H1 (cell line): ENCODE measurements at regions not wholly inside any gene's neighbourhood (a gene's known extent, or its start where the extent isn't known, plus 50 kb on each side); places are given as distances from the start of the nearest gene placed in this dataset.
A peak's percentile ranks its signal among the peaks of the same experiment; 100 is the strongest.

Experiments used
- CTCF ChIA-PET: fragments of 300-600 bp; sonication (Branson Sonifier 250); formaldehyde crosslinking; loops from one replicate; lab custom pipeline; 2021; ENCODE audit not compliant: partially characterized antibody; lab: Charles Lee
- POLR2A ChIA-PET: fragments of 300-600 bp; sonication (Branson Sonifier 250); formaldehyde crosslinking; loops from one replicate; lab custom pipeline; 2021; ENCODE audit warnings: inconsistent platforms; ENCODE audit not compliant: partially characterized antibody; lab: Charles Lee
- DNase-seq, 2 experiments: peaks; one replicate each; pipeline versions ENCODE4 v3.0.0 to v3.0.0-alpha.2; 2010 to 2022; ENCODE audit warnings: low spot score in 2 of 2, low read depth in 1 of 2, mixed read lengths in 1 of 2
- FAIRE-seq: peaks from 2 replicates; lab custom pipeline; 2011; peaks lifted over from hg19 to GRCh38; lab: Jason Lieb, UNC
- H2AFZ ChIP-seq: 2 replicates; pipeline ENCODE4 v1.8.1; 2012; ENCODE audit warnings: low read length, inconsistent platforms
- H2AK5ac ChIP-seq: 2 replicates; pipeline ENCODE4 v1.6.1; 2013; ENCODE audit warnings: low read depth, low read length
- H2BK120ac ChIP-seq: replicated peaks from 2 replicates; pipeline ENCODE3; 2013; ENCODE audit warnings: low read depth, low read length, inconsistent platforms
- H2BK12ac ChIP-seq: 2 replicates; pipeline ENCODE4 v1.6.1; 2013; ENCODE audit warnings: low read depth, low read length
- H2BK15ac ChIP-seq: 2 replicates; pipeline ENCODE4 v1.6.1; 2013; ENCODE audit warnings: low read length
- H2BK20ac ChIP-seq: 2 replicates; pipeline ENCODE4 v1.6.1; 2013; ENCODE audit warnings: low read length
- H2BK5ac ChIP-seq: 2 replicates; pipeline ENCODE4 v1.6.1; 2013; ENCODE audit warnings: low read depth, low read length
- H3K14ac ChIP-seq: 2 replicates; pipeline ENCODE4 v1.6.1; 2013; ENCODE audit warnings: inconsistent platforms; ENCODE audit not compliant: insufficient read length
- H3K18ac ChIP-seq: 2 replicates; pipeline ENCODE4 v1.6.1; 2013; ENCODE audit warnings: low read length; ENCODE audit errors: extremely low read depth
- H3K23ac ChIP-seq: 2 replicates; pipeline ENCODE4 v1.6.1; 2013; ENCODE audit warnings: inconsistent platforms; ENCODE audit not compliant: insufficient read length
- H3K23me2 ChIP-seq: 2 replicates; pipeline ENCODE4 v1.6.1; 2013; ENCODE audit warnings: low read depth, low read length
- H3K27ac ChIP-seq: 2 replicates; pipeline ENCODE4 v1.6.1; 2011; ENCODE audit warnings: low read depth, low read length, inconsistent platforms
- H3K27me3 ChIP-seq, 4 experiments: replicated peaks in 1 of 4; 1 replicate in 1 of 4; 2 replicates in 3 of 4; pipeline versions ENCODE4 v1.6.1 to v1.8.1; 2011 to 2013; ENCODE audit warnings: low read length in 3 of 4, mild to moderate bottlenecking in 3 of 4, inconsistent platforms in 2 of 4, mixed read lengths in 2 of 4, moderate library complexity in 1 of 4; ENCODE audit not compliant: control insufficient read depth in 3 of 4, insufficient read depth in 3 of 4; ENCODE audit errors: extremely low read depth in 1 of 4
- H3K36me3 ChIP-seq, 4 experiments: 2 replicates each; pipeline versions ENCODE4 v1.6.1 to v1.8.1; 2011 to 2013; ENCODE audit warnings: mild to moderate bottlenecking in 4 of 4, low read length in 3 of 4, moderate library complexity in 2 of 4, control low read depth in 1 of 4, inconsistent platforms in 1 of 4; ENCODE audit not compliant: insufficient read depth in 4 of 4, control insufficient read depth in 2 of 4
- H3K4ac ChIP-seq: replicated peaks from 2 replicates; pipeline ENCODE3; 2013; ENCODE audit warnings: low read length, low read depth, mixed read lengths, inconsistent platforms; ENCODE audit not compliant: insufficient read length
- H3K4me1 ChIP-seq, 4 experiments: replicated peaks in 1 of 4; 1 replicate in 1 of 4; 2 replicates in 3 of 4; pipeline versions ENCODE4 v1.6.1 to v1.8.1; 2011 to 2013; ENCODE audit warnings: low read length in 3 of 4, inconsistent platforms in 2 of 4, mixed read lengths in 1 of 4; ENCODE audit not compliant: insufficient read depth in 4 of 4, control insufficient read depth in 3 of 4
- H3K4me2 ChIP-seq, 2 experiments: 2 replicates each; pipeline versions ENCODE4 v1.6.1 to v1.8.1; 2011 to 2013; ENCODE audit warnings: low read depth in 2 of 2, low read length in 2 of 2, control low read depth in 1 of 2, inconsistent platforms in 1 of 2, mild to moderate bottlenecking in 1 of 2; ENCODE audit not compliant: insufficient read depth in 1 of 2
- H3K4me3 ChIP-seq, 4 experiments: fragments of 200-600, 300-600 bp in 1 of 4; sonication (generic), shearing (Covaris generic), sonication (Bioruptor Twin) in 1 of 4; 2 replicates each; pipeline versions ENCODE4 v1.5.1 to v1.8.1; 2011 to 2016; ENCODE audit warnings: low read length in 4 of 4, low read depth in 3 of 4, control low read depth in 2 of 4, inconsistent platforms in 2 of 4, mild to moderate bottlenecking in 2 of 4, mixed read lengths in 1 of 4, moderate library complexity in 1 of 4; ENCODE audit not compliant: insufficient read depth in 2 of 4; ENCODE audit errors: extremely low read depth in 1 of 4
- H3K56ac ChIP-seq: replicated peaks from 2 replicates; pipeline ENCODE3; 2013; ENCODE audit warnings: low read depth, mild to moderate bottlenecking, mixed read lengths, low read length, inconsistent platforms; ENCODE audit not compliant: insufficient read length
- H3K79me1 ChIP-seq: 2 replicates; pipeline ENCODE4 v1.6.1; 2013; ENCODE audit warnings: low read depth, low read length, control low read depth
- H3K79me2 ChIP-seq, 2 experiments: 2 replicates each; pipeline versions ENCODE4 v1.6.1 to v1.8.1; 2012 to 2013; ENCODE audit warnings: low read length in 2 of 2, mild to moderate bottlenecking in 2 of 2, inconsistent platforms in 1 of 2; ENCODE audit not compliant: insufficient read depth in 2 of 2, control insufficient read depth in 1 of 2
- H3K9ac ChIP-seq, 4 experiments: replicated peaks in 1 of 4; 1 replicate in 1 of 4; 2 replicates in 3 of 4; pipeline versions ENCODE4 v1.6.1 to v1.8.1; 2011 to 2013; ENCODE audit warnings: low read depth in 3 of 4, low read length in 3 of 4, control low read depth in 2 of 4, mild to moderate bottlenecking in 2 of 4, moderate library complexity in 2 of 4, inconsistent platforms in 1 of 4; ENCODE audit errors: extremely low read depth in 1 of 4
- H3K9me3 ChIP-seq, 2 experiments: 2 replicates each; pipeline versions ENCODE4 v1.6.1 to v1.8.1; 2012 to 2013; ENCODE audit warnings: mild to moderate bottlenecking in 2 of 2, moderate library complexity in 2 of 2, control low read depth in 1 of 2, inconsistent platforms in 1 of 2, low read depth in 1 of 2, low read length in 1 of 2, mixed read lengths in 1 of 2; ENCODE audit not compliant: insufficient read depth in 2 of 2
- H4K20me1 ChIP-seq, 2 experiments: replicated peaks in 1 of 2; 2 replicates each; pipeline versions ENCODE3 to v1.8.1; 2011 to 2013; ENCODE audit warnings: inconsistent platforms in 2 of 2, low read length in 2 of 2, mild to moderate bottlenecking in 1 of 2; ENCODE audit not compliant: insufficient read depth in 2 of 2, control insufficient read depth in 1 of 2
- H4K5ac ChIP-seq: 2 replicates; pipeline ENCODE4 v1.6.1; 2013; ENCODE audit warnings: low read length, low read depth, mixed read lengths, inconsistent platforms; ENCODE audit not compliant: insufficient read length
- H4K8ac ChIP-seq: 2 replicates; pipeline ENCODE4 v1.8.0; 2013; ENCODE audit warnings: mild to moderate bottlenecking, moderate library complexity, low read length, inconsistent platforms; ENCODE audit not compliant: insufficient read depth; ENCODE audit errors: extremely low read depth
- H4K91ac ChIP-seq: replicated peaks from 2 replicates; pipeline ENCODE3; 2013; ENCODE audit warnings: low read length, mixed read lengths, inconsistent platforms; ENCODE audit not compliant: insufficient read length
- ATF2 ChIP-seq: IDR thresholded peaks from 2 replicates; pipeline ENCODE4 v1.6.1; 2012; ENCODE audit warnings: low read length, inconsistent platforms
- CBX8 ChIP-seq: fragments of 300-800, 300-1000 bp; sonication (generic); IDR thresholded peaks from 2 replicates; pipeline ENCODE4 v1.7.1; 2016; ENCODE audit warnings: low read depth, low read length, borderline replicate concordance
- CHD2 ChIP-seq: IDR thresholded peaks from 2 replicates; pipeline ENCODE4 v1.6.1; 2012; ENCODE audit warnings: low read length, improper control_type of control experiment
- CTCF ChIP-seq, 3 experiments: IDR thresholded peaks; 1 replicate in 2 of 3; 2 replicates in 1 of 3; pipeline versions ENCODE4 v1.5.1 to v1.6.1; 2011; ENCODE audit warnings: low read length in 3 of 3, mild to moderate bottlenecking in 3 of 3, inconsistent platforms in 2 of 3, low read depth in 1 of 3, moderate library complexity in 1 of 3; ENCODE audit not compliant: insufficient read depth in 1 of 3; ENCODE audit errors: control extremely low read depth in 1 of 3
- HDAC2 ChIP-seq, 2 experiments: fragments of 300-600 bp in 1 of 2; sonication (generic) in 1 of 2; IDR thresholded peaks; 2 replicates each; pipeline ENCODE4 v1.6.1; 2011 to 2012; ENCODE audit warnings: low read depth in 2 of 2, low read length in 2 of 2, mild to moderate bottlenecking in 2 of 2, moderate library complexity in 2 of 2, borderline replicate concordance in 1 of 2, inconsistent platforms in 1 of 2
- JUN ChIP-seq: IDR thresholded peaks from 2 replicates; pipeline ENCODE4 v1.6.1; 2011; ENCODE audit warnings: low read depth, mild to moderate bottlenecking, improper control_type of control experiment, low read length
- KDM1A ChIP-seq: fragments of 200-600, 300-600 bp; sonication (generic); IDR thresholded peaks from 2 replicates; pipeline ENCODE4 v1.7.1; 2016; ENCODE audit warnings: mild to moderate bottlenecking, low read length, borderline replicate concordance
- KDM4A ChIP-seq: IDR thresholded peaks from one replicate; pipeline ENCODE4 v1.7.1; 2012; ENCODE audit warnings: low read depth, mild to moderate bottlenecking, moderate library complexity, low read length, inconsistent platforms; ENCODE audit not compliant: severe bottlenecking
- SIX5 ChIP-seq: IDR thresholded peaks from 2 replicates; pipeline ENCODE4 v1.6.1; 2011; ENCODE audit warnings: mild to moderate bottlenecking, low read depth, low read length
- ZNF274 ChIP-seq: IDR thresholded peaks from 2 replicates; pipeline ENCODE4 v1.7.0; 2012; ENCODE audit warnings: low read length, borderline replicate concordance; ENCODE audit errors: extremely low read depth
- WGBS, 2 experiments: shearing (Covaris generic) in 1 of 2; methylation state at CpG; one replicate each; pipeline versions ENCODE4 v1.1.6 to v1.1.7; 2013 to 2015; ENCODE audit warnings: low lambda C conversion rate in 2 of 2, mixed read lengths in 2 of 2, inconsistent platforms in 1 of 2, low coverage in 1 of 2, missing lambda C conversion rate in 1 of 2; ENCODE audit not compliant: insufficient replicate concordance in 2 of 2, insufficient coverage in 1 of 2, insufficient read length in 1 of 2; ENCODE audit errors: extremely low coverage in 1 of 2, missing lambda C conversion rate in 1 of 2; 5-methylcytosine and 5-hydroxymethylcytosine counted together

- no peak overlapping the region for H4K91ac ChIP-seq
- TF ChIP-seq JUN (no peak), CHD2 (no peak), SIX5 (no peak), KDM4A (no peak), HDAC2 (IDR thresholded peaks at IDR 0.05; ENCODE audit: borderline replicate concordance in 1 of 2, low read depth in 2 of 2, low read length in 2 of 2) (no peak), ATF2 (no peak), CBX8 (no peak), CTCF (IDR thresholded peaks at IDR 0.05; ENCODE audit: control extremely low read depth in 1 of 3, insufficient read depth in 1 of 3, low read depth in 1 of 3, low read length in 3 of 3) (no peak), ZNF274 (no peak), KDM1A (no peak)
Observed at GRCh38 chr15:31551323-31551722, 224.7 kb downstream of the KLF13 start.

More at GRCh38 chr15:31551323-31551722, 224.7 kb downstream of the KLF13 start:
- H3K79me1 ChIP-seq: no peaks in the 10 kb centered on the region
- no peak overlapping the region for H3K4me2 ChIP-seq
- H4K8ac ChIP-seq: peak overlapping the region; percentile 45; the same call in 1 of the 2 replicates
- H3K56ac ChIP-seq: no peak overlapping the region
- POLR2A ChIA-PET: no interaction called here
- no peak overlapping the region for H2BK5ac ChIP-seq
- no peaks in the 10 kb centered on the region for H3K23me2 ChIP-seq
- no peak overlapping the region for H3K14ac ChIP-seq
- H3K4me3 ChIP-seq: no peak overlapping the region
- no peak overlapping the region for H2AFZ ChIP-seq
- no peak overlapping the region for H2AK5ac ChIP-seq
- H3K4me1 ChIP-seq: no peaks in the 10 kb centered on the region
- no peak overlapping the region for H2BK12ac ChIP-seq
- FAIRE-seq: no peak
- CTCF ChIA-PET: no interaction called here
- no peaks in the 10 kb centered on the region for H3K79me2 ChIP-seq
- no peak overlapping the region for H3K4ac ChIP-seq
- no peak overlapping the region for H3K27ac ChIP-seq
- no peaks in the 10 kb centered on the region for H4K20me1 ChIP-seq
- H4K5ac ChIP-seq: no peak overlapping the region
- no peak overlapping the region for H2BK20ac ChIP-seq
- H3K23ac ChIP-seq: no peak overlapping the region
- DNase-seq: no peak
- no peaks in the 10 kb centered on the region for H3K36me3 ChIP-seq
- H2BK15ac ChIP-seq: no peak overlapping the region
- H2BK120ac ChIP-seq: no peak overlapping the region
- no peaks in the 10 kb centered on the region for H3K27me3 ChIP-seq
- WGBS, 2 experiments: 92% methylated on average over 5 of the region's 5 CpGs; no CpG with 5 or more reads in 1 of the 2 experiments
- H3K9ac ChIP-seq: no peak overlapping the region
- H3K18ac ChIP-seq: no peak overlapping the region
- no peaks in the 10 kb centered on the region for H3K9me3 ChIP-seq
